Peyer's patch (tissue), 4 donors: ENCODE measurements at regions not wholly inside any gene's neighbourhood (a gene's known extent, or its start where the extent isn't known, plus 50 kb on each side); places are given as distances from the start of the nearest gene placed in this dataset.

ENCODE experiments used
- DNase-seq, 3 donors: peaks; one replicate each; pipeline ENCODE4 v3.0.0-alpha.2; 2017 to 2019
- H3K27ac ChIP-seq, 4 donors: fragments of 200-600 bp; sonication (generic); one replicate each; pipeline ENCODE4 v1.5.1; 2016 to 2019
- H3K27me3 ChIP-seq, 2 donors: fragments of 200-600 bp; sonication (generic); one replicate each; pipeline ENCODE4 v1.5.1; 2019
- H3K36me3 ChIP-seq, 3 donors: fragments of 200-600 bp; sonication (generic); one replicate each; pipeline ENCODE4 v1.5.1; 2016 to 2019
- H3K4me1 ChIP-seq, 4 donors: fragments of 200-600 bp; sonication (generic); one replicate each; pipeline ENCODE4 v1.5.1; 2016 to 2019
- H3K4me3 ChIP-seq, 4 donors: fragments of 200-600 bp; sonication (generic); 1 replicate in 3 of 4; 2 replicates in 1 of 4; pipeline ENCODE4 v1.5.1; 2016 to 2019; ENCODE audit warnings: mild to moderate bottlenecking in 1 of 4
- H3K9me3 ChIP-seq, 4 donors: fragments of 200-600 bp; sonication (generic); one replicate each; pipeline ENCODE4 v1.5.1; 2016 to 2019; ENCODE audit warnings: mild to moderate bottlenecking in 1 of 4
- CTCF ChIP-seq, 6 experiments: fragments of 450-650 bp in 4 of 6; fragments of 200-600 bp in 2 of 6; sonication (generic) in 1 of 6; IDR thresholded peaks; one replicate each; pipeline ENCODE4 v1.5.1; 2017 to 2019; ENCODE audit warnings: antibody characterized with exemption in 6 of 6, mild to moderate bottlenecking in 3 of 6, moderate library complexity in 1 of 6
- POLR2A ChIP-seq, 2 donors: fragments of 450-650 bp; IDR thresholded peaks; one replicate each; pipeline ENCODE4 v1.5.1; 2017; ENCODE audit warnings: antibody characterized with exemption in 2 of 2, mild to moderate bottlenecking in 2 of 2, moderate library complexity in 2 of 2

DNA sequence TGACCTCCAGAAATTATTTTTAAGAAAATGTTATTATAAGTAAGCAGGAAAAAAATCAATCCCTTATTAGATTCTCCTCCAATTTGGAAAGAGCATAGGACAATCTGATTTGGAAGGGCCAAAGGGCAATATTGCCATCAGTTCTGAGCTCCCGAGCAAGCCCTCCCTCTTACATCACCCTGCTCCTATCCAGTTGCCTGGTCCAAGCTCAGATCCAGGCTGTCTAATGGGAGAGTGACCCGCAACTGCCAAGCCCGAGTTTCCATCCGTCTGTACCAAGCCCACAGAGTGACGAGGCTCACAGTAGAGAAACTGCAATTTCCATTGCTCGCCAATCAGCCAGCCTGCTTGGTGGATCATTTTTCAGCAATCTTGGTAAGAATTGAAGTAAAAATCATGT is 187.7 kb downstream of the MEX3B start:
- Histone ChIP-seq H3K36me3 (no peaks in the 10 kb centered on the region), H3K27me3 (no peaks in the 10 kb centered on the region), H3K27ac (no peak overlapping the region), H3K9me3 (no peaks in the 10 kb centered on the region), H3K4me3 (no peak overlapping the region), H3K4me1 (no peaks in the 10 kb centered on the region)
- TF ChIP-seq CTCF (IDR thresholded peaks at IDR 0.05) (no peak), POLR2A (IDR thresholded peaks at IDR 0.05) (no peak)
- no peak for DNase-seq

GRCh38 chr15:81856634-81857026 is 189.2 kb downstream of the MEX3B start:
- Histone ChIP-seq H3K4me1 (no peaks in the 10 kb centered on the region), H3K27ac (no peak overlapping the region), H3K9me3 (no peaks in the 10 kb centered on the region), H3K4me3 (no peak overlapping the region), H3K36me3 (no peaks in the 10 kb centered on the region), H3K27me3 (no peaks in the 10 kb centered on the region)
- TF ChIP-seq POLR2A (IDR thresholded peaks at IDR 0.05) (no peak), CTCF (IDR thresholded peaks at IDR 0.05) (no peak)
- DNase-seq: no peak

DNA sequence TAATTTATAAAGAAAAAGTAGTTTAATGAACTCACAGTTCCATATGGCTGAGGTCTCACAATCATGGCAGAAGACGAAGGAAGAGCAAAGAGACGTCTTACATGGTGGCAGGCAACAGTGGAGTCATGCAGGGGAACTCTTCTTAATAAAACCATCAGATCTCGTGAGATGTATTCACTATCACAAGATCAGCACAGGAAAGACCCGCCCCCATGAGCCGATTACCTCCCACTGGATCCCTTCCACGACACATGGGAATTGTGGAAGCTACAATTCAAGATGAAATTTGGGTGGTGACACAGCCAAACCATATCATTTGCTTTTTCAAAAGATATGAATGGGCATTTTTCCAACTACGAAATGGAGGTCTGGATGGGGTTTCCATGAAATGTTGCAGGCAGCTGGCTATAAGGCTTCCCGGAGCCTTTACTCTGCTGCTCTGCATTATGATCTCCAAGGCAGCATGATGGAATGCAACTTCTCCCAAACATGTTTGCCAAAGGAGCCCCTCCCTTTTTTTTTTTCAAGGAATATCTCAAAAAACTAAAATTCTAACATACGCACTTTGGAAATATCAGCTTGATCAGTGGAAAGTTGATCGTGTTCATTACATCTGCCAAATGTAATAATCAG is 189.7 kb downstream of the MEX3B start:
- Histone ChIP-seq H3K4me1 (no peaks in the 10 kb centered on the region), H3K9me3 (no peaks in the 10 kb centered on the region), H3K36me3 (no peaks in the 10 kb centered on the region), H3K4me3 (no peak overlapping the region), H3K27ac (no peak overlapping the region), H3K27me3 (no peaks in the 10 kb centered on the region)
- no peak for DNase-seq
- TF ChIP-seq CTCF (IDR thresholded peaks at IDR 0.05): no peak
- TF ChIP-seq POLR2A (IDR thresholded peaks at IDR 0.05): no peak

DNA sequence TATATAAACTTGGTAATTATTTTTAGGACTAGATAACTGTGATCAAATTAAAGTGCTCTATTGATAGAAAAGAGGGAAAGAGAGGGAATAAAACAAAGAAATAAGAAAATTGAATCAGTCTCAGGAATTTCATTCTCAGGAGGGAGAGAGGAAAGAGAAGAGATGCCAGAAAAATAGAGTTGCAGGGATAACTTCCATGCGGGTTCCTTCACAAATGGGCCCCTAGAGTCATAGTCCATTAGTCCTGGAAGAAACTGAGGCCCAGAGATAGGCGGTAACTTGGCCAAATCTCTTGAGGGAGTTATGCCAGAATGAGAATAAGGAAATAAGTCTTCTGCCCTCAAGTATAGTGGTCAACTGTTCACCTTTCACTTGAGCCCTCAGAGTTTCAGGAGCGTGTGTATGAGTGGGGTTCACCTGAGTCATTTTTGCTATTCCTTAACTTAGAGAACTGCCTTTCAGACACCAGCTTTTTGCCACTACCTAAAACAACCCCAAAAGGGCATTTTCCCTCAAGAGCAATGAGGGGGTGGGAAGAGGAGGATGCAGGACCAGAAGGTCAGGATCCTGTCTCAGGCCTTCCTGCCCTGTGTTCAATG is 192.6 kb downstream of the MEX3B start:
- Histone ChIP-seq H3K4me3 (no peak overlapping the region), H3K27me3 (no peaks in the 10 kb centered on the region), H3K4me1 (no peaks in the 10 kb centered on the region), H3K27ac (no peak overlapping the region), H3K9me3 (no peaks in the 10 kb centered on the region), H3K36me3 (no peaks in the 10 kb centered on the region)
- no peak for DNase-seq
- TF ChIP-seq POLR2A (IDR thresholded peaks at IDR 0.05) (no peak), CTCF (IDR thresholded peaks at IDR 0.05) (no peak)

GRCh38 chr15:81852411-81853149 is 193.2 kb downstream of the MEX3B start:
- TF ChIP-seq POLR2A (IDR thresholded peaks at IDR 0.05): no peak
- no peak for TF ChIP-seq CTCF (IDR thresholded peaks at IDR 0.05)
- no peaks in the 10 kb centered on the region for H3K36me3 ChIP-seq
- no peaks in the 10 kb centered on the region for H3K9me3 ChIP-seq
- H3K27ac ChIP-seq: no peak overlapping the region
- no peaks in the 10 kb centered on the region for H3K27me3 ChIP-seq
- H3K4me3 ChIP-seq: no peak overlapping the region
- no peak for DNase-seq
- no peaks in the 10 kb centered on the region for H3K4me1 ChIP-seq
